ENCODE measurements at regions not wholly inside any gene's neighbourhood (a gene's known extent, or its start where the extent isn't known, plus 50 kb on each side); places are given as distances from the start of the nearest gene placed in this dataset.
"Not testable (repeated sequence)": the region's sequence is repeated elsewhere in the genome, so short reads cannot be mapped to it uniquely, and the experiment has no call there.

DNA sequence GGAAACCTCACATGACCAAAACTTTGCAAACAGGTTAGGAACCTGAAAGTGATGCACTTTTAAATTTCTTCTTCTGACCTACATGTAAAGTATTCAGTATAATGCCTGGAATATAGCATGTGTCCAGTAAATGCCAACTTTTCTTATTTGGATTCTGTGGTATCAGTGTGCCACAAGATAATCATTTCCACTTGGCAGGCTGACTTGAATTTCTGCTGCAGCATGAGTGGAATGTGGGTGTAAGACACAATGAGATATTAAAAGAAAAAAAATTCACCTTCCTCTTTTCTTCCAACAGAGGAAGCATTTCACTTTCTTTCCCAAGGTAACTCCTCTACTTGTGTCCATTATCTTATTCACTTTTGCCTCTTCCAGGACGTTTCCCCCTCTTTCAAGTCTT lies 141.9 kb upstream of the PRKD1 start:
- TF ChIP-seq, protein P1, sequence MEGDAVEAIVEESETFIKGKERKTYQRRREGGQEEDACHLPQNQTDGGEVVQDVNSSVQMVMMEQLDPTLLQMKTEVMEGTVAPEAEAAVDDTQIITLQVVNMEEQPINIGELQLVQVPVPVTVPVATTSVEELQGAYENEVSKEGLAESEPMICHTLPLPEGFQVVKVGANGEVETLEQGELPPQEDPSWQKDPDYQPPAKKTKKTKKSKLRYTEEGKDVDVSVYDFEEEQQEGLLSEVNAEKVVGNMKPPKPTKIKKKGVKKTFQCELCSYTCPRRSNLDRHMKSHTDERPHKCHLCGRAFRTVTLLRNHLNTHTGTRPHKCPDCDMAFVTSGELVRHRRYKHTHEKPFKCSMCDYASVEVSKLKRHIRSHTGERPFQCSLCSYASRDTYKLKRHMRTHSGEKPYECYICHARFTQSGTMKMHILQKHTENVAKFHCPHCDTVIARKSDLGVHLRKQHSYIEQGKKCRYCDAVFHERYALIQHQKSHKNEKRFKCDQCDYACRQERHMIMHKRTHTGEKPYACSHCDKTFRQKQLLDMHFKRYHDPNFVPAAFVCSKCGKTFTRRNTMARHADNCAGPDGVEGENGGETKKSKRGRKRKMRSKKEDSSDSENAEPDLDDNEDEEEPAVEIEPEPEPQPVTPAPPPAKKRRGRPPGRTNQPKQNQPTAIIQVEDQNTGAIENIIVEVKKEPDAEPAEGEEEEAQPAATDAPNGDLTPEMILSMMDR (IDR thresholded peaks at IDR 0.05) = no peak
- Histone ChIP-seq H3K4me3 (no peak overlapping the region), H3K27ac (no peak overlapping the region), H3K9me3 (no peaks in the 10 kb centered on the region), H3K36me3 (no peaks in the 10 kb centered on the region), H3K4me1 (no peaks in the 10 kb centered on the region), H3K27me3 (no peaks in the 10 kb centered on the region)
- ATAC-seq (no peak), DNase-seq (no peak)
- intact Hi-C loops (cut with DNase I) = no loop called here

DNA sequence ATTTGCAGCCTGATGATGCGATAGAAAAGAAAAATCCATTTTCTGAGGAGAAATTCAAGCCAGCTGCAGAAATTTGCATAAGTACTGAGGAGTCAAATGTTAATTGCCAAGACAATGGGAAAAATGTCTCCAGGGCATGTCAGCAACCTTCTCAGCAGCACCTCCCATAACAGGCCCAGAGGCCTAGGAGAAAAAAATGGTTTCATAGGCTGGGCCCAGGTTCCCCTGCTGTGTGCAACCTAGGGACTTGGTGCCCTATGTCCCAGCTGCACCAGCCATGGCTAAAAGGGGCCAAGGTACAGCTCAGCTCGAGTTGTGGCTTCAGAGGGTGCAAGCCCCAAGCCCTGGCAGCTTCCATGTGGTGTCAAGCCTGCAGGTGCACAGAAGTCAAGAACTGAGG lies 144.8 kb upstream of the PRKD1 start:
- intact Hi-C loops (cut with DNase I); H3K36me3 ChIP-seq; H3K4me1 ChIP-seq; DNase-seq; H3K4me3 ChIP-seq; H3K27ac ChIP-seq; H3K27me3 ChIP-seq; H3K9me3 ChIP-seq; ATAC-seq: not testable (repeated sequence)

DNA sequence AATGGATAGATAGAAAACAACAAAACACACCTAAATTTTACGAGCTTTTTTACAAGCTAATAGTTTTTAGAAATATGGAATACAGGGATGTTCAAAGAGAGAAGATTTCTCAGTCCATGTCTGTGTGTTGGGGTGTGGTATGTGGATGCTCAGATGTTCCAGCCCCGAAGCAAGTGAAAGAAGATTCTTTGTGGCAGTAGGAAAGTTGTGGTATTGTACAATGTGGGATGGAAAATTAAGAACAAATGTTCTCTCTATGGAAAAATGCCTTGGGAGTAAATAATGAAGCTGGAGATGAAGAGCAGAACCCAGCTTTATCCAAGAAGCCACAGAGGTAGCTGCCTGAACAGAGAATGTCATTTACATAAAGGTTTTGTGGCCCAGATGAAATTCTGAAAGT lies 150.3 kb upstream of the PRKD1 start:
- H3K4me1 ChIP-seq = no peaks in the 10 kb centered on the region
- TF ChIP-seq, protein P1 (IDR thresholded peaks at IDR 0.05) = no peak
- intact Hi-C loops (cut with DNase I) = no loop called here
- H3K9me3 ChIP-seq = no peaks in the 10 kb centered on the region
- ATAC-seq (no peak), DNase-seq (no peak)
- no peak overlapping the region for H3K4me3 ChIP-seq
- H3K27ac ChIP-seq = no peak overlapping the region
- no peaks in the 10 kb centered on the region for H3K27me3 ChIP-seq
- H3K36me3 ChIP-seq = no peaks in the 10 kb centered on the region

DNA sequence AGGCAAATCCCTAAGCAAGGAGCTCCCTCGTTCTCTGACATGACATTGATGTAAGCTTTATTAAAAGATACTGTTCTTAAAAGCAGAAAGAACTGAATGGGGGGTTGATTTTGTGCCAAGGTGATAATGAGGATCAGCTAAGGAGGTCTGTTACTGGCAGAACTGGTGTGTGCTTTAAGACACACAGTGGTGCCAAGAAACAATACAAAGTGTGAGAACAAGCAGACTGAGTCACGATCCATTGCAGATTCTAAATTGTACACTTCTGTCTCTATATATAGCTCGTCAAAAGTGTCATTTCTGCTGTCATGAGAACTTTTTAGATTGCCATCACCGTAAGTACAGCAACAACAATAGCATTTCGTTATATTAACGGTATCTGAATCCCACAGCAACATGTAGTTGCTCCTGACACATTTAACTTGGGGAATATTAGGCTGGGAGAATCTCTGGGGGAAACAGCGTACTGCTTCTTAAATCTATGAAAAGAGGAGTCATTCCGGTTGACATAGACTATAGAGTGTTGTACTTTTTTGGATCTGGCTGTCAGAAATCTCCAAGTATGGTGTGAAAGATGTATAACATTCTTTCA lies 151.3 kb upstream of the PRKD1 start:
- intact Hi-C loops (cut with DNase I) = no loop called here
- TF ChIP-seq, protein P1 (IDR thresholded peaks at IDR 0.05) = no peak
- ATAC-seq = no peak
- no peaks in the 10 kb centered on the region for H3K4me1 ChIP-seq
- no peak overlapping the region for H3K4me3 ChIP-seq
- no peaks in the 10 kb centered on the region for H3K27me3 ChIP-seq
- no peaks in the 10 kb centered on the region for H3K9me3 ChIP-seq
- DNase-seq = no peak
- H3K27ac ChIP-seq = no peak overlapping the region
- no peaks in the 10 kb centered on the region for H3K36me3 ChIP-seq

DNA sequence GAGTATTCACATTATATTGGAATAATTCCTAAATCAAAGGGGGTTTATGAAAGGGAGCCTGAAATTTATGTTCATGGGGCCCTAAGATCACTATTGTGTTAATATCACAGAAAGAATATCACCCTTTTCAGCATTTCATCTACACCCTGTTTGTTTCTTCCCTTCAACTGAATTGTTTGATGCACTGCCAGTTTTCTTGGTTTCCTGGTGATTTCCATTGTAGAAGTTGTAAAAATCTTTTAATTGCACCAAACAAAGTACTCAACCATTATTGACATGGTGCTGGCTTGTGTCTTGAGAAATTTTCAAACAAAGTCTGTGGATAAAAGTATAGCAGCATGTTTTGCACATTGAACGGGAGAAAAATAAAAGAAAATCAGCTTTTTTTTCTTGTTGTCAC lies 154.8 kb upstream of the PRKD1 start:
- intact Hi-C loops (cut with DNase I) = no loop called here
- Histone ChIP-seq H3K4me1 (no peaks in the 10 kb centered on the region), H3K27ac (no peak overlapping the region), H3K9me3 (no peaks in the 10 kb centered on the region), H3K27me3 (no peaks in the 10 kb centered on the region), H3K36me3 (no peaks in the 10 kb centered on the region), H3K4me3 (no peak overlapping the region)
- DNase-seq (no peak), ATAC-seq (no peak)
- TF ChIP-seq, protein P1 (IDR thresholded peaks at IDR 0.05) = no peak

- Histone ChIP-seq H3K27me3 (no peaks in the 10 kb centered on the region), H3K27ac (no peak overlapping the region), H3K4me3 (no peak overlapping the region), H3K9me3 (no peaks in the 10 kb centered on the region), H3K36me3 (no peaks in the 10 kb centered on the region), H3K4me1 (no peaks in the 10 kb centered on the region)
- ATAC-seq (no peak), DNase-seq (no peak)
- intact Hi-C loops (cut with DNase I) = no loop called here
- TF ChIP-seq, protein P1 (IDR thresholded peaks at IDR 0.05) = no peak
These were observed 157.2 kb upstream of the PRKD1 start for GRCh38 chr14:30084811-30085210.
